ENCODE measurements at regions not wholly inside any gene's neighbourhood (a gene's known extent, or its start where the extent isn't known, plus 50 kb on each side); places are given as distances from the start of the nearest gene placed in this dataset.
"Not testable (repeated sequence)": the region's sequence is repeated elsewhere in the genome, so short reads cannot be mapped to it uniquely, and the experiment has no call there.

- DNase-seq, result not testable (repeated sequence)
These were observed 260.5 kb upstream of the SLC8A1 start for GRCh38 chr2:40712197-40712894.

- DNase-seq, result no peak
These were observed 265.0 kb upstream of the SLC8A1 start for GRCh38 chr2:40716879-40717278.

GRCh38 chr2:40719414-40719813 is 267.5 kb upstream of the SLC8A1 start:
- no peak for DNase-seq

GRCh38 chr2:40721595-40721994 is 269.7 kb upstream of the SLC8A1 start:
- DNase-seq, result no peak

GRCh38 chr2:40723194-40723593 is 271.3 kb upstream of the SLC8A1 start:
- DNase-seq, result no peak

- DNase-seq, result no peak
These were observed 273.1 kb upstream of the SLC8A1 start for GRCh38 chr2:40725040-40725439.

DNA sequence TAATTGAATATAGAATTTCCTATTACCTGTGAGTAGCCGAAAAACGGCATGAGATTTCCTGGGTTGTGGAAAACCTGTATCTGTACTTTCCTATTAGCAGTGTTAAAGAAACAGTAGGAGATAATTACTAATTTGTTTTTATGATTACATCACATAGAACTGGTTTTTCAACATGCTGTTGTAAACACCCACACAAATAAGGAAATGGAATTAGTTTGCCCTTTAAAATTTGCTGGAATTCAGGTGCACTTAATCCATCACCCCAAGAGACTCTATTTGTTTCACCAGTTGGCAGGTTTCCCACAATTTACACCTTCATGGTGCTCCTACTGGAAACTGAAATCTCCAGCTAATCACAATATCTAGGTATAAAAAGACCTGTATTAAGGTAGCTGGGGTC is 274.1 kb upstream of the SLC8A1 start:
- peak; percentile 15 for DNase-seq

GRCh38 chr2:40734797-40735196 is 282.9 kb upstream of the SLC8A1 start:
- DNase-seq, result no peak

GRCh38 chr2:40737180-40737579 is 285.3 kb upstream of the SLC8A1 start:
- DNase-seq, result no peak

- no peak for DNase-seq
These were observed 288.5 kb upstream of the SLC8A1 start for GRCh38 chr2:40740419-40740818.

DNA sequence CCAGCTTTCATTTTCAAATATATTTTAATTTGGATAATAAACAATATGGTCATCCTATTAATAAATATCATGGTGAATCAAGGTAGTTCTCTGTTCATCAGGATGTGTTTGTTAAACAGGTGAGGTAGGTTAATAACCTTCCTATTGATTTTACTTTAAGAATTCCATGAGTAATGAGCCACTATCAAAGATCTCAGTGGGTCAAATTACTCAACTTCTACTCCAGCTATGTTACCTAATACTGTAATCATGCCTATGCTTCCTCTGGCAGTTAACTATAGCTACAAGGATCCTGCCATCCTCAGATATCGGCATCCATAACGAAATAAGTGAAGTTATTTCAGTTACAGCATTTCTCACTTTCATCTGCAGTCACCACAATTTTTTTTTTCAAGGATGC is 289.6 kb upstream of the SLC8A1 start:
- no peak for DNase-seq

GRCh38 chr2:40746191-40746590 is 294.3 kb upstream of the SLC8A1 start:
- no peak for DNase-seq

GRCh38 chr2:40751981-40752380 is 300.1 kb upstream of the SLC8A1 start:
- DNase-seq, result no peak

GRCh38 chr2:40752796-40753195 is 300.9 kb upstream of the SLC8A1 start:
- no peak for DNase-seq

GRCh38 chr2:40754912-40755311 is 303.0 kb upstream of the SLC8A1 start:
- no peak for DNase-seq

DNA sequence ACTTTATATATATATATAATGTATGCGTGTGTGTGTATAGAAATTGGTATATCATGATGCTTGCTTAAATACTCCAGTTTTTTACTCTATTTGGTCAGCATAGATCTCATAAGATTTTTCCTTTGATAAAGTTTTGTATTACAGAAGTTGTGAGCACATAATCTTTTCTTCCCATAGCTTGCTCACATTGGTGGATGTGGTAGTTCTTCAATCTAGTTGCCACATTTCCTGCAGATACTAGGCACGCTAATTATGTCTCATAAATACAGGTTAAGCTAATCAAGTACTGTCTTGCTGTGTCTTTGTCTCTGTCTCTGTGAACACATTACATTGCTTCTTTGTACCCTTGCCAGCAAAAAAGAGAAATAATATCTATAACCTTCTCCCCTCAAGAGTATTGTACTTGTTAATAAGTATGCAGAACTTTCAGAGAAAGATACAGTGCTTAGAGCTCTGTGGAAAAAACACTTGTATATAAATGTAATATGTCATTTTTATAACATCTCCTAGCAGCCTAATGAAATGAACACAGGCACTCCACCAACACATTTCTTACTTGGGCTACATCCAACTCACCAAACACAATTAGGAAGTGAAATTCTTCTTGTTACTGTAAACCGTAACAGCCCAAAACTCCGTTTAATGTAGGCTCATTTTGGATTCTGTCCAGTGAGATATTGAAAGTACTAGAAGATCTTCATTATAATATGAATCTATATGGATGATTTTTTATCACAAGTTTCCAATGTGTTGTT is 306.7 kb upstream of the SLC8A1 start:
- no peak for DNase-seq

GRCh38 chr2:40760071-40760666 is 308.3 kb upstream of the SLC8A1 start:
- peak; percentile 21 for DNase-seq

GRCh38 chr2:40773291-40773690 is 321.4 kb upstream of the SLC8A1 start:
- no peak for DNase-seq

DNA sequence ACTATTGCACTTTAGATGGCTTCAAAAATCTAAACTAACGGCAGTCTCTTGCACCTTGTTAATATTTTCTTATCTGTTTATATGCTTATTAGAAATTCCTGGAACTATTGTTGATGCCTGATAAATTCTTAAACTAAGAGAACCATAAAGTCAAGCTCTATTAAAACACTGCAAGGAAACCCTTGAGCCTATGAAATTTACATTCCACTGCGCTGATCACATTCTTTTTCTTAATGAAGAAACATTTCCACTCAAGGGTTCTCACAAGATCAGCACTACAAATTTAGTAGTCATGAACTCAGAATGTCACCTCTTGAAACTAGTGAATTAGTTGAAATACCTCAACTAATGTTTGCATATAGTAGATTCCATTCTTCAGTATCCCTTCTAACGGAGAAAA is 331.8 kb upstream of the SLC8A1 start:
- DNase-seq, result no peak

DNA sequence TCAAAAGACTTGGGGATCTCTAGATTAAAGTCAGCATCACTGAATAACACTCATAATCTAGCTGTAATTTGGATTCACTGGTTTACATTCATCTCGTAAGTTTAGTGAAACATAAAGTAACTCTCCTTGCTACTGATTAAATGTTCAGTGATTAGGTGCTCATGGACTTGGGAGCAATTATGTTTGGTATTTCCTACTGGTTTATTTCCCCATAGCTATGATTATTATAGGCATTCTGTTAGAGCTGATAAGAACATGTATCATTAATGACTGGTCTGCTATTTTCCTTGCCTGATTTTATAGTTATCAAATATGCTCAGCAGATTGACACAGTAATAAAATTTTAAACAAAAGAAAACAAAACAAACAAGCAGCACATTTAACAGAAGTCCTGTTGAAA is 334.7 kb upstream of the SLC8A1 start:
- no peak for DNase-seq

- DNase-seq, result no peak
These were observed 345.2 kb upstream of the SLC8A1 start for GRCh38 chr2:40797120-40797519.

GRCh38 chr2:40803900-40804299 is 352.0 kb upstream of the SLC8A1 start:
- DNase-seq, result no peak

DNA sequence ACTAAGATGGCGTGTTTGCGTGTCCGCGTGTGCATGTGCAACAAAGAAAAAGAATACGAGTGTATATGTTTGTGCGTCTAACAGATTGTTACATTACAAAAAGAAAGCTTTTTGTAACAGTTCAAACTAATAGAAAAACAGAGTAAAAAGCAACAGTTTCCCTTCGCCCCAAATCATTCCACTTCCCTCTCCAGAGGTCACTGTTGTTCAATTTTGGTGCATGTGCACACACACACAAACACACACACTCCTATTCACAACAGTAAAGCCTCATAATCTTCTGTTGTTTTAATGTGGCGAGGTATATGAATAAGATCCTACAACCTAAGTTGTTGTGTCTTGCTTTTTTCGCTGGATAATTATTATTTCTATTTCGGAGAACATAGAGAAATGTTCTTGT is 357.3 kb upstream of the SLC8A1 start:
- no peak for DNase-seq

DNA sequence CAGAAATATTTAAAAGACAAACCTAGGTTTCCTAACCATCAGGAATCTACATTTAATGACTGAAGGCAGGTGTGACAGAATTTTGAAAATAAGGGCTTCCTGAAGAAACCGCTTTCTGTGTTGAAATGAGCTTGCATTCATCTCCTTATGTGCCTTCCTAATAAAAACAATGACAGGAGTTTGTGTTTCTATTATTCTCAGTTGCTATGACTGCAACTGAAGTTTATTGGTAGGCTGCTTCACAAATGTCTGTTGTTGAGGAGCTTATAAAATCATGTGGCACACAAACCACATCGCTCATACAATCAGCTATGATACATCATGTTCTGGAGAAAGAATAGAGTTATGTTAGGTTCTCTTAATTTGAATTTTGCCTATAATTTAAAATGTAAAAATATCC is 362.7 kb upstream of the SLC8A1 start:
- DNase-seq, result no peak
